ENCODE measurements at regions not wholly inside any gene's neighbourhood (a gene's known extent, or its start where the extent isn't known, plus 50 kb on each side); places are given as distances from the start of the nearest gene placed in this dataset.

GRCh38 chr20:55415567-55416142 lies 589.7 kb downstream of the CBLN4 start:
- TF ChIP-seq CTCF (IDR thresholded peaks at IDR 0.05) (peak in 3 of 4 experiments; percentile 24 to 48 (median 25)), POLR2A (IDR thresholded peaks at IDR 0.05) (no peak)

Data from prostate gland (tissue), 2 donors.